ENCODE measurements at regions not wholly inside any gene's neighbourhood (a gene's known extent, or its start where the extent isn't known, plus 50 kb on each side); places are given as distances from the start of the nearest gene placed in this dataset.

DNA sequence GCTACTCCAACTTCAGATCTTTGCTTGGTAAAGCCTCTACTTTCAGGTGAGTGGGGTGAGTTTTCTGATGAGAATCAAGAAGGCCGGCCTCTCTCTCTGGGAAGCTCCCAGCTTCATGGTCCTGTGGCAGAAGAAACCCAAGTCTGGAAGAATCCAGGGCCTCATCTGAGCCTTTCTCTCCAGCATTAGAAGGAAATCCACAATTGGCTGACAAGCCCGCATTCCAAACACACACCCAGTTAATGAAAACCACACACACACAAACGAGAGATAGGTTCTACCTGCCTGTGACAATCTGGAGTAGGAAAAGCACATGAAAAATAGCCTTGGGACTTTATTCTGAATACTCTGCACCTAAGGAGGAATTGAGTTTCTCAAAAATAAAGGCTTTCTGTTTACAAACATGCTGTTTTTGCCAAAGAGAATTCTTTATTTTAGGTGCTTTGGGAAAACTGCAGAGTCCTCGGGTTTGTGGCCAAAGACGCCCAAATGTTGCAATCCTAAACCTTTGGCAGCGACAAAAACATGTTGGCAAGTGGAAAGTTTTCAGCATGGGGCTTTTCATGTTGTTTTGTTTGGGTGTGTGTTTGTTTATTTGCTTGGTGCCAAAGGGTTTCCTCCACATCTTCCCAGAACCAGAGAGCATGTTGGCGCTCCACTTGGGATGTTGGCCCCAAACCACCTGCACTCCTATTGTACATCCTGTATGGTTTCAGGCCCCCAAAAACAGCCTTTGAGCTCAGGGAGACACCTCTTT is 216.2 kb downstream of the SETD4 start:
- no peak for DNase-seq (ENCODE audit: low spot score)

DNA sequence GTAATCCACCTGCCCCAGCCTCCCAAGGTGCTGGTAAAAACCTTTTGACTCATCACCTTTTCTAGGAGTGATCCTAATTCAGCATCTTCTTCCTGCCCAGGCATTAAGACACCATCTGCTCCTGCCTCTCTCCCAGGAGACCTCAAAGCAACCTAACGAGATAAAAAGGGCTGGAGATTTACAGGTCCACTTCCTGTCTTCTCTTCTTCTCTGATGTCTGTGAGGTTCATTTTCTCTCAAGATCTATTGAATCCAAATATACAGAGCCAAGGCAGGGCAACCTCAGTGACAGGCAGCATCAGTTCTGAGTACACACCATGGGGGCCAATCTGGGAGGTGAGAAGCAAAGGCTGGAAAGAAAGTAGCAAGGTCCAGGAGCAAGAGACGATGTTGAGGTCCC is 219.4 kb downstream of the SETD4 start:
- no peak for DNase-seq (ENCODE audit: low spot score)

DNA sequence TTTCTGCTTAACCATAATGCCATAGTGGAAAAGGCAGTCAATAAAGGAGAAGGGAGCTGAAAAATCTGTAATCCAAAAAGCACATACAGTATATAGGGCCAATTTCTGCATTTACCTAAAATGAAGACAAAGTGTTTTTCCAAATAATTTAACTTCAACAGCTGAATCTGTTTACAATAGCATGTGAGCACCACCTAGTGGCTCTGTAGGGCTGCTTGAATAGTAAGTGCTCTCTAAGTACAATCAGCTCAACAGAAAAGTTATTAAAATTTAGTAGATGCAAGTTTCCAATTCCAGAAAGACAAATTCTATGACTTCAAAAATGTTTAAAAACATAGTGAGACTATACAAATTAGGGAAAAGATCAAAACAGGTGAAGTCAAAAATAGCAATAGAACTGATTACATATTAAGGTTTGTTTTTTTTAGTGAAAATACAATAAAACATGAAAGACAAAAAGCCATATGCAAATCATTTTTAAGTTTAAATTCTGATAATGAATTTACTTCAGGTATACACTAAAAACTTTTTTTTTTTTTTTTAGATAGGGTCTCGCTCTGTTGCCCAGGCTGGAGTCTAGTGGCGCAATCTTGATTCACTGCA is 220.0 kb downstream of the SETD4 start:
- peak; percentile 49 for DNase-seq (ENCODE audit: low spot score)

DNA sequence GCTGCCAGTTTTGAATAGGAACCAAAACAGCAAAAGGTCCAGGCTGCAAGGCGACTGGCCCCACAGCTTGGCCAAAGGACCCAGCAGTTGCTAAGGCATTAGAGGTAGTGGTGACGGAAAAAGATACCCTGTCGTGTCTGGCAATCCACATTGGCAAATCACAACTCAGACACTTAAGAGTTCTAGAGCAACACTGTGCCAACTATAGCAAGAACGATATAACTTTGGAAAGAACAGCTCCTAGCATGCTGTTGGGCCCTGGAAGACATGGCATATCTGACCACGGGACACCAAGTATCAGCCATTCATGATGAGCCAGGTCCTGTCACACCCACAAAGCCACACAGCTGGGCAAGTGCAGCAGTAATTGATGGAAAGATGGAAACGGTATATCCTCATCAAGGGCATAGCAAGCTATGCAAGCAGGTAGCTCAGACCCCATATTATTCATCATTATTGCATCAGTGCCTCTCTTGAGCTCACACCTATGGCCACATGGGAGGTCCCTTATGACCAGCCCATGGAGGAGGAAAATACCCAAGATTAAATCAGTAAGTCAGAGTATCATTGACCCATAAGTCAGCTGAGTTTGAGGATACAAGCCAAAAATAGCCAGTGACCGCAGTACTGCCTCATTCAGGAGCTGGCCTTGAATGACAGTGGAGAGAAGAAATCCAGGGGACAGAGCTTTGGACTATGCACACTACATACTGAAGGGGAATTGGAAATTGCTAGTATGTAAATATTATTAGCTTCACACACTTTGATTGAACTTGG is 221.2 kb downstream of the SETD4 start:
- no peak for DNase-seq (ENCODE audit: low spot score)

DNA sequence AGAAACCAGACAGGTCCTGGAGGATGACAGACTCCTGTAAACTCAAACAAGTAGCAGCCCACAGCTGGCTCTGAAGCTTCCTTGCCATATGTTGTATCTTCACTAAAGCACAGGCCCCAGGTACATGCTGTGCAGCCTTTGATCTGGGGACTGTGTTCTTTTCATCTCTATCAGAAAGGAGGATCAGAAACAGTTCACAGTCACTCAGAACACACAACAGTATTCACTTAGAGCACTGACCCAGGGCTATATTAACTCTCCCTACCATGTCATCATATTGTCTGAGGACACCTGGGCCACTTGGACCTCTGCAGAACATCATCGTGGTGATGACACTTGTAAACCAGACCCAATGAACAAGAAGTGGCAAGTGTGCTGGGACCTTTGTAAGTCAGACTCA is 222.0 kb downstream of the SETD4 start:
- no peak for DNase-seq (ENCODE audit: low spot score)

DNA sequence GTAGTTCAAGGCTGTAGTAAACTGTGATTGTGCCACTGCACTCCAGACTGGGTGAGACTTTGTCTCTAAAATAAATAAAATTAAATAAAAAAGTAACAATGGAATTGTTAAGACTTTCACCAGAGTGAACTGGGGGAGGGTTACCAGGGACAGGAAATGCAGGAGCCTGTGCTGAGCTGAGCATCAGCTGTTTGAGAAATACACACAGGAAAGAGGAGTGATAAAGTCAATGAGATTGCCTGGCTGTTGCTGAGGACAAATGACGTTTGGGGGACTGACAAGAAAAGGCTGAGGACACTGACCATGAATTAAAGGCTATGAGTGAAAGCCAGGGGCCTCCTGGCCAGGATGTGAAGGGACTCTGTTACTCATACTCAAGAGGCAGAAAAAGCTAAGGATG is 226.3 kb downstream of the SETD4 start:
- no peak for DNase-seq (ENCODE audit: low spot score)

DNA sequence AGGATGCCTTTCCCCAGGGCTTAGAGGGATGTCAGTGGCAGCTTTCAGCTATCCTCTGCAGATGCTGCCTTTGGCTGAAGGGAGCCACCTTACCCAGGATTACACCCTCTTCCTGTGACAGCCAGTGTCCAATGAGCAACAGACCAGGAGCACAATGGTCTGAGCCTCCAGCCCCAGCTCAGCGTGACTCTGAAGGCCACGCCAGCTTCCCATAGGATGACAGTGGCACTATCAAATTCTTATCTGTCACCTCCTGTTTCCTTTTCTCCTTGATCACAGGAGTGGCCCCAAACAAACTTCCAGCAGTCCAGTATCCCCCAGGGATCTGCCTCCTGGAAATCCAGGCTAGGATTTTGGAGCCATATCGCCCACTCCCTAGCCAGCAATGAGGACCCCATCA is 226.9 kb downstream of the SETD4 start:
- no peak for DNase-seq (ENCODE audit: low spot score)

DNA sequence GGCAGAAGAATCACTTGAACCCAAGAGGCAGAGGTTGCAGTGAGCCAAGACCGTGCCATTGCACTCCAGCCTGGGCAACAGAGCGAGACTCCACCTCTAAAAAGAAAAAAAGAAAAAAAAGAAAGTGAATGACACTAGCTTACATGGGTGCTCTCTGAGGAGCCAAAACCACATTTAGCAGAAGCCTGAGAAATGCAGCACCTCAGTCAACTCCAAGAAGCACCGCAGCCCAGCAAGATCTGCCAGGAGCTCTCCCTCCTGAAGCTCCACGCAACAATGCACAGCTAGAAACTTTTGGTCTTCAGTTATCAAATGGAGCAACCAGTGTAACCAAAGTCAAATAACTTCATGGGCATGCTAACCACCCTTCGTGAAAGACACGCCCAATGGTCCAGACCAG is 229.1 kb downstream of the SETD4 start:
- DNase-seq (ENCODE audit: low spot score), result no peak

DNA sequence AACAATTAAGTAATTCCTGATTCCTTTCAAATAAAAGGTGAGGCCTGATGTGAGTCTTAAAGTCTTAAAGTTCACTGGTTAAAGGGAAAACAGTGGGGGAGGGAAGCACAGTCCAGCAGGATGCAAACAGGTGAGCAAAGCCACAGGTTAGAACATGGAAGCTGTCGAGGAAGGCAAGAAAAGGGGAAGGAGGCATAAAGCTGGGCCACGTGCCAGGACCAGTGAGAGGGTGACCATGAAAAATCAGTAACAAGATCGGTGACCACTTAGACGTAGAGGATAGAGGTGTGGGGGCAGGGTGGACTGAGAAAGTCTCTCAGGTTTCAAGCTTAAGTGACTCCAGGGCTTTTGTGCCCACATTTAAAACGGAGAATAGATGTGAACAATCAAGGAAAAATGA is 231.3 kb downstream of the SETD4 start:
- no peak for DNase-seq (ENCODE audit: low spot score)

DNA sequence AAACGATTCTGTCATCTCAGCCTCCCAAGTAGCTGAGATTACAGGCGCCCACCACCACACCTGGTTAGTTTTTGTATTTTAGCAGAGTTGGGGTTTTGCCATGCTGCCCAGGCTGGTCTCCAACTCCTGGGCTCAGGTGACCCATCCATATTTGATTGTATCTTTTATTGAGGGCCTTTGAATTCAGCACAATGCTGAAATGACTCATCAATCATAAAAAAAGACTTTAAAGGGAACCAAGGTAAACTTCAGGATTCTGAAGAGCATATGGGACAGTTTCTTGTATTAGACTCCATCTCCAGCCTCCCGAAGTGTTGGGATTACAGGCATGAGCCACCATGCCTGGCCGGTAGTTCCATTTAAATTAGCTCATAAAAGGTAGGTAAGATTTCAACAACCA is 232.2 kb downstream of the SETD4 start:
- no peak for DNase-seq (ENCODE audit: low spot score)

DNA sequence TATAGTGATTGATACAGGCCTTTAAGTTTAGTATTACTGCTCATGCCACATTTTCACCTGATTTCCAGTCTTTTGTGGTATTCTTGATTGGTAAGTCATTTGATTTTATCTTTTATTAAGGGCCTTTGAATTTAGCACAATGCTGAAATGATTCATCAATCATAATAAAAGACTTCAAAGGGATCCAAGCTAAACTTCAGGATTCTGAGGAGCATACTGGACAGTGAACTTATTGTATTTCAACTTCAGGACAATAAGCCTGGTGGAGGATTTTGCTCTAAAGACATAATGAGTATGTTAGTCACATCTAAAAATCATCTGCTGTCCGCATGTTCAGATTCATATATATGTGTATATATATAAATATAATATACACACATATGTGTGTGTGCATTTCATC is 233.3 kb downstream of the SETD4 start:
- DNase-seq (ENCODE audit: low spot score), result no peak

DNA sequence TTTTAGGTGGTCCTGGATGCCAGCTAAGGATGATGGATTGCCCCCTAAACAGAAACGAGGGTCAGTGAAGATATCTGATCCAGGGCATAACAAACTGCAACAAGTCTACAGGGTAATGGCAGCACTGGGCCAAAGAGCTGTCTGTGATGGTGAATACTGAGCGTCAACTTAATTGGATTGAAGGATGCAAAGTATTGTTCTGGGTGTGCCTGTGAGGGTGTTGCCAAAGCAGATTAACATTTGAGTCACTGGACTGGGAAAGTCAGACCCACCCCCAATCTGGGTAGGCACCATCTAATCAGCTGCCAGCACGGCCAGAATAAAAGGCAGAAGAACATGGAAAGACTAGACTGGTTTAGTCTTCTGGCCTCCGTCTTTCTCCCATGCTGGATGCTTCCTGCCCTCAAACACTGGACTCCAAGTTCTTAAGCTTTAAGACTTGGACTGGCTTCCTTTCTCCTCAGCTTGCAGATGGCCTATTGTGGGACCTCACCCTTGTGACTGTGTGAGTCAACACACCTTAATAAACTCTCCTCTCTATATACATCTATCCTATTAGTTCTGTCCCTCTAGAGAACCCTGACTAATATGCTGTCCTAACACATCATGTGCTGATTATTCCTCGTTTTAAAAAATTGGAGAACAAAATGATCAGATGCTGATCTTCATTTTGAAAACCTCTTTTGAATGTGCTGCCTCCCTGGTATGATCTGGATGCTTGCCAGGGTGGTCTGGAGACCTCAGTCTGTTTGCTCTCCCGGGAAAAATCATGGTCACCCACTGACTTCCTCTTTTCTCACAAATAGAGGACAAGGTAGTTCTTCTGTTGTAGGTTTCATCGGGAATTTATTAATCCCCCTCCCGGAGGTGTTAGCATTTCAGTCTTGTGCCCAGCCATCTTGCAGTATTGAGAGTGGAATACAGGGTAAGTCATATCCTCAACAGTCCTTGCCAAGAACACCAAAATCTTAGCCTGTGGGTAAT is 234.7 kb downstream of the SETD4 start:
- DNase-seq (ENCODE audit: low spot score), result no peak

DNA sequence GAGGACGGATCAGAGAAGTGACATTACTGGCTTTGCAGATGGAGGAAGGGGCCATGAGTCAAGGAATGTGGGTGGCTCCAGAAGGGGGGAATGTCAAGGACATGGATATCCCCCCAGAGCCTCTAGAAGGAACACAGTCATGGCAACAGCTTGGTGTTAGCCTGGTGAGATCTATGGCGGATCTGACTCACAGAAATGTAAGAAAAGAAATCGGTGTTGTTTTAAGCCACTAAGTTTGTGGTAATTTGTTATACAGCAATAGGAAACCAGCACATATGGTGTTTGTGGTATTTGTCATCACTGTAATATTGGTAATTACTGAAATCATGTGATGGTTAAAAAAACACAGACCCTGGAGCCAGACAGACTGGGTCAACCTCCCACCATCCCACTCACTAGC is 236.2 kb downstream of the SETD4 start:
- DNase-seq (ENCODE audit: low spot score), result no peak

DNA sequence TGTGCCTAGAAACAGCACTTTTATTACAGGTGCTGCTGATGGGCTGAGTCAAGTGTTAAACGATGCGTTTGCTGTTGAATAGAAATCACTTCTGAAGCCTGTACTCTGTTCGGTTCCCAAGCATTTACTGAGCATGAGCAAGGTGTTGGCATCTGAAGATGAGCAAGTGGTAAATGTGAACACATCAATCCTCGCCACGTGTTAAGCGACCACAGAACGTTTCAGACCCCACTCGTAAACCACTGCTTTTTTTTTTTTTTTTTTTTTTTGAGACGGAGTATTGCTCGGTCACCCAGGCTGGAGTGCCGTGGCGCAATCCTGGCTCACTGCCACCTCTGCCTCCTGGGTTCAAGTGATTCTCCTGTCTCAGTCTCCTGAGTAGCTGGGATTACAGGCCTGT is 241.2 kb downstream of the SETD4 start:
- DNase-seq (ENCODE audit: low spot score), result no peak

DNA sequence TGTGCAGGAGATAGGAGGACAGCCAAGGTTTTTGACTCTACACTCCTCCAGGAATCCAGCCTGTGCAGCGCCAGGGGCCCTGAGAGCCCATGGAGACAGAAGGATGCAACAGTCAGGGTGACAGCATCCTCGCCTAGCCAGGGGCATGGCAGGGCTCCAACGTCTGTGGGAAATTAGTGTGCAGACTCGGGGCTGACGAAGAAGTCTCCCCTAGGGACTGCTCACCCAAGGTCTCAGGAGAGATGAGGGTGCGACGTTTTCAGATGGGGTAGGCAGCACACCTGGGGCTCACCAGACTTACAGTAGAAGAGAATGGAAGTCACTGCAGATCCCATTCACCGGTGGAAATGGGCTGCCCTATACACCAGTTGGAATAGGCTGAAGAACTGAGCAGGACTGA is 241.7 kb downstream of the SETD4 start:
- DNase-seq (ENCODE audit: low spot score), result no peak

DNA sequence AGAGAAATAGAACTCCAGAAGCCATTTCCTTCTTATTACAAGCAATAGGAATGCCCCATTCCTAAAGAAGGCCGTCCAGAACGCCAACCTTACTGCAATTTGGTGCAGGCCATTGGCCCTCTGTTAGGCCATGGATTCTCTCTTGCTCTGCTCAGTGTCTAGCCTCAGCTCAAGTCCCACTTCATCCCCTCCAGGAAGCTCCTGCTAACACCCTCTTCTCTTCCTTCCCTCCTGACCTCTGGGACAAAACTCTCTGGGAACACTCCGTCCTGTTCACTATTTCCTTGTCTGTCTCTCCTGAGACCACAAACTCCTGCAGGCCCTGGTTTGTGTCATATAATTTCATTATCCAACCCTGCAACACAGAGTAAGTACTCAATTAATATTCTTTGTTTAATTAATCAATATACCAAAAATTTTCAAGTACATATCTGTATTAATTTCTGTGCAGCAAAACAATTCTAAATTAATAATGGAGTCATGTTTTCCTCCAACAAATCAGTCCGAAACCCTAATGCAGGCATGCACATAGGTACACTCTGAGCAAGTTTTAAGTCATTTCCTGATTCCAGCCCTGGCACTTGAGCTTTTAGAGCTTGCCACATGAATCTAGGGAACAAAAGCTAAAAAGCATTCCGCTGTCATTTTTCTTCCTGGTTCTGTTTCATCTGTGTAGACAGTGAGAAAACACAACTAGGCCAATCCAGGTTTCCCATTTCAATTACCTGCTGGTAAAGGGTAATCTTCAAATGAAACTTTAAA is 245.3 kb downstream of the SETD4 start:
- no peak for DNase-seq (ENCODE audit: low spot score)

DNA sequence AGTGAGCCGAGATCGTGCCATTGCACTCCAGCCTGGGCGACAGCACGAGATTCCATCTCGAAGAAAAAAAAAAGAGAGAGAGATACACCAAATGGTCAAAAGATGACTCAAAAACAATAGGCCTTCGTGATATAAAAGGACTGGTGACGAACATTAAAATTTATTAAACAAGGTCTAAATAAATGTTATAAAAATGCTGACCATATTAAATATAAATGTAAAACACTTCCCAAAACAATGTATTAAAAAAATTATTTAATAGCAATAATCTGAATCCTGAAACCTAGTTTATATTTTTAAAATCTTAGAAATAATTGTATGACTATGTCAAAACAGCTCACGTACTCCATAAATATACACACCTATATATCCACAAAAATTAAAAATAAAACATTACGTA is 247.6 kb downstream of the SETD4 start:
- DNase-seq (ENCODE audit: low spot score), result no peak

DNA sequence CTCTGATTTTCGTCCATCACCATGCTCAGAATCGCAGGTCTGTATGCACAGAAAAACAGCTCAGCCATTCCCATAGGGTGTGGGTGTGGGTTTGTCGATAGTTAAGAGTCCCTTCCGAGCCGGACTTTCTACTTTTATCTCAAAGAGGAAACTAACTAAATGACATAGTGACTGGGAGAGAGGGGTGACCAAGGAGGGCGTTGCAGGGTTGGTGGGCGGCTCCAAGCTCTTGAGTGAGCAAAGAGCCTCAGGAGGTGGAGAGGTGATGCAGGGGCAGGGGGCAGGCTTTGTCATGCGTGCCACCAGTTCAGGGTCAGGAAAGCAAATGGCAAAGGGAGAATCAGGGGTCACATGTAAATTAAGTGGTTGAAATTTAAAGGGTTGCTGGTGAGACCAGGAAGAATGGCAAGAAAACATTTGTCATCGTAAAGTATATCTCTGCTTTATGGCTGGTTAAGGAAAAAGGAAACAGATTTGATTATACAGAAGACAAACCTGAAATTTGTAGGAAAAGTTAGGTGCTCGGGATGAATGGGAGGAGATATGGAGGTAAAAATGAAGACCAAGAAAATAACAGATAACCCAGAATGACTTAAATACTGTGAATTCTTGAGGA is 249.0 kb downstream of the SETD4 start:
- DNase-seq (ENCODE audit: low spot score), result no peak

DNA sequence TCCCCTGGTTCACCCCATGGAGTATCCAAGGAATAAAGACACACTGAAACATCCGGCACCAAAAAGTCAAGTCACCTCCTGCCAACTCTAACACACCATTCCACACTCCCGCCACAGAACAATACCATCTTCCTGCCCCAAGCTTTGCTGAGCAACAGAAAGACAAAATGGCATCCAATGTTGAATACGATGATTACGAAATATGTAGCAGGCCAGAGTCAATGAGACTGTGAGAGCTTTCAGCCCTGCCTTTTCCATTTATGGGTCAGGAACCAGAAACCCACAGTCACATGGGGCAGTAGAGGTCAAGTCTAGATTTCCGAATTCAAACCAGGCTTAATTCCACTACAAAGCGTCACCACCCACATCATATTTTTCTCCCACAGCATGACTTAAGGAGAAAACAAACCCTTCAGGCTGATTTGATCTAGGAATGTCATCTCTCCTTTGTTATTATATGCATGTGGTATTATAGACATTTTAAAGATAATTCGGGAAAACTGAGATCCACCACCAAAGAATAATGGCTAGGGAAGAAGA is 249.8 kb downstream of the SETD4 start:
- DNase-seq (ENCODE audit: low spot score), result no peak

DNA sequence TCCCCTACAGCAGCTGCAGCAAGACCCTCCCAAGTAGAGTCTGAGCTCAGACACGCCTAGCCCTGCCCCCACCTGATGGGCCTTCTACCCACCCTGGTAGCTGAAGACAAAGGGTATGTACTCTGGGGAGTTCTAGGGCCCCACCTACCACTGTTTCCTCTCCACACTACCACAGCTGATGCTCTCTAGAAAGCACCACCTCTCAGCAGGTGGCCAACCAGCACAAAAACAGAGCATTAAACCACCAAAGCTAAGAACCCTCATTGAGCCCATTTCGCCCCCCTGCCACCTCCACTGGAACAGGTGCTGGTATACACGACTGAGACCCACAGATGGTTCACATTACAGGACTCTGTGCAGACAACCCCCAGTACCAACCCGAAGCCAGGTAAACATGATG is 258.9 kb downstream of the SETD4 start:
- no peak for DNase-seq (ENCODE audit: low spot score)

All from CD4-positive, alpha-beta T cell treated with Interleukin-2 at 100 ng/mL for 4 hours (primary cell).